Liver (tissue), 3 donors: ENCODE measurements at regions not wholly inside any gene's neighbourhood (a gene's known extent, or its start where the extent isn't known, plus 50 kb on each side); places are given as distances from the start of the nearest gene placed in this dataset.

ENCODE experiments used
- ATF3 ChIP-seq: IDR thresholded peaks from 2 replicates; pipeline ENCODE4 v1.6.1; 2016; ENCODE audit warnings: antibody characterized with exemption
- EGR1 ChIP-seq, 2 donors: IDR thresholded peaks; 2 replicates each; pipeline ENCODE4 v1.6.1; 2016 to 2018; ENCODE audit warnings: antibody characterized with exemption in 2 of 2, low read depth in 2 of 2
- FOXA2 ChIP-seq: IDR thresholded peaks from 2 replicates; pipeline ENCODE4 v1.6.1; 2016; ENCODE audit warnings: antibody characterized with exemption
- JUND ChIP-seq, 2 donors: IDR thresholded peaks; 2 replicates each; pipeline ENCODE4 v1.6.1; 2016; ENCODE audit warnings: antibody characterized with exemption in 2 of 2
- RAD21 ChIP-seq, 2 donors: IDR thresholded peaks; 2 replicates each; pipeline ENCODE4 v1.6.1; 2016; ENCODE audit warnings: antibody characterized with exemption in 2 of 2, mild to moderate bottlenecking in 2 of 2
- RXRA ChIP-seq, 2 donors: IDR thresholded peaks; 2 replicates each; pipeline ENCODE4 v1.6.1; 2017 to 2018; ENCODE audit warnings: antibody characterized with exemption in 2 of 2, mild to moderate bottlenecking in 1 of 2
- TAF1 ChIP-seq: conservative IDR thresholded peaks from 2 replicates; pipeline ENCODE4 v1.6.1; 2016; ENCODE audit warnings: antibody characterized with exemption, mild to moderate bottlenecking
- YY1 ChIP-seq: IDR thresholded peaks from 2 replicates; pipeline ENCODE4 v1.6.1; 2016; ENCODE audit warnings: antibody characterized with exemption, mild to moderate bottlenecking
- TF ChIP-seq, protein P1 (sequence below): fragments of 150-350 bp; IDR thresholded peaks from 2 replicates; pipeline ENCODE4 v1.5.1; 2017; ENCODE audit warnings: improper control_type of control experiment, low read depth, low read length; ENCODE audit not compliant: missing input control
- donor health status: healthy.
- donor health status: healthy.

DNA sequence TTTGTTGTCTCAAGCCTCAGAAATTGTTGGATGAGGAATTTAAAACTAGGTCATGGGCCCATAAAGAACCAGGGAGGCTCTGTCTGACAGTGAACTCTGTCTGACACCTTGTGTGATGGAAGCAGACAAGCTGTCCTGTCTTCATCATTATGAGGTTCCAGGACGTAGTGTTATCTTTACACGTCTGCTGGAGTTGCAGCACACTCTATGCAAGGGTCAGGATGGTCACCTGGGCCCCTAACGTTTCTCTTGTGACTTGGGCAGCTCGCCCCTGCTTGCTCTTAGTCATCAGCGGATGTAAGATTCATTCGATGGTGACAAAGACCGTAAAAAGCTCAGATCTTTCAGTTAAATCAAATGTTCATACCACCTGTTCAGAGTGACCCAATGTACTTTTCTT, 92.0 kb upstream of the ADGRG2 start:
- TF ChIP-seq, protein P1, sequence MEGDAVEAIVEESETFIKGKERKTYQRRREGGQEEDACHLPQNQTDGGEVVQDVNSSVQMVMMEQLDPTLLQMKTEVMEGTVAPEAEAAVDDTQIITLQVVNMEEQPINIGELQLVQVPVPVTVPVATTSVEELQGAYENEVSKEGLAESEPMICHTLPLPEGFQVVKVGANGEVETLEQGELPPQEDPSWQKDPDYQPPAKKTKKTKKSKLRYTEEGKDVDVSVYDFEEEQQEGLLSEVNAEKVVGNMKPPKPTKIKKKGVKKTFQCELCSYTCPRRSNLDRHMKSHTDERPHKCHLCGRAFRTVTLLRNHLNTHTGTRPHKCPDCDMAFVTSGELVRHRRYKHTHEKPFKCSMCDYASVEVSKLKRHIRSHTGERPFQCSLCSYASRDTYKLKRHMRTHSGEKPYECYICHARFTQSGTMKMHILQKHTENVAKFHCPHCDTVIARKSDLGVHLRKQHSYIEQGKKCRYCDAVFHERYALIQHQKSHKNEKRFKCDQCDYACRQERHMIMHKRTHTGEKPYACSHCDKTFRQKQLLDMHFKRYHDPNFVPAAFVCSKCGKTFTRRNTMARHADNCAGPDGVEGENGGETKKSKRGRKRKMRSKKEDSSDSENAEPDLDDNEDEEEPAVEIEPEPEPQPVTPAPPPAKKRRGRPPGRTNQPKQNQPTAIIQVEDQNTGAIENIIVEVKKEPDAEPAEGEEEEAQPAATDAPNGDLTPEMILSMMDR = no peak
- TF ChIP-seq RXRA (IDR thresholded peaks at IDR 0.05) (no peak), TAF1 (no peak), YY1 (no peak), JUND (IDR thresholded peaks at IDR 0.05) (no peak), ATF3 (no peak), RAD21 (IDR thresholded peaks at IDR 0.05) (no peak), EGR1 (IDR thresholded peaks at IDR 0.05; ENCODE audit: low read depth in 2 of 2) (no peak), FOXA2 (no peak)
